H9 (cell line): ENCODE measurements at regions not wholly inside any gene's neighbourhood (a gene's known extent, or its start where the extent isn't known, plus 50 kb on each side); places are given as distances from the start of the nearest gene placed in this dataset.

ENCODE experiments used
- DNase-seq: peaks from one replicate; pipeline ENCODE4 v3.0.0-alpha.2; 2017
- H2AFZ ChIP-seq: one replicate; pipeline ENCODE4 v1.6.1; 2013; ENCODE audit warnings: mild to moderate bottlenecking, low read length, control low read depth, moderate library complexity
- H2AK5ac ChIP-seq: 2 replicates; pipeline ENCODE4 v1.6.1; 2013; ENCODE audit warnings: low read length, control low read depth, mixed read lengths; ENCODE audit not compliant: insufficient read length
- H2BK120ac ChIP-seq: one replicate; pipeline ENCODE4 v1.6.1; 2013; ENCODE audit warnings: low read depth, mild to moderate bottlenecking, low read length, control low read depth, inconsistent platforms; ENCODE audit not compliant: poor library complexity, severe bottlenecking
- H2BK12ac ChIP-seq: 2 replicates; pipeline ENCODE4 v1.6.1; 2013; ENCODE audit warnings: low read length, control low read depth, mixed read lengths, low read depth; ENCODE audit not compliant: insufficient read length
- H2BK15ac ChIP-seq: 2 replicates; pipeline ENCODE4 v1.6.1; 2013; ENCODE audit warnings: low read depth, low read length, control low read depth
- H2BK20ac ChIP-seq: one replicate; pipeline ENCODE4 v1.6.1; 2013; ENCODE audit warnings: low read depth, mild to moderate bottlenecking, low read length, control low read depth, inconsistent platforms; ENCODE audit not compliant: poor library complexity, severe bottlenecking
- H2BK5ac ChIP-seq: 2 replicates; pipeline ENCODE4 v1.6.1; 2013; ENCODE audit warnings: low read length, control low read depth, mixed read lengths; ENCODE audit not compliant: insufficient read length
- H3K14ac ChIP-seq: 2 replicates; pipeline ENCODE4 v1.6.1; 2013; ENCODE audit warnings: low read length, control low read depth; ENCODE audit not compliant: insufficient read depth
- H3K18ac ChIP-seq: 2 replicates; pipeline ENCODE4 v1.6.1; 2013; ENCODE audit warnings: low read depth, mild to moderate bottlenecking, mixed read lengths, low read length, control low read depth; ENCODE audit not compliant: insufficient read length
- H3K23ac ChIP-seq: 2 replicates; pipeline ENCODE4 v1.6.1; 2013; ENCODE audit warnings: low read length, control low read depth, mixed read lengths, low read depth; ENCODE audit not compliant: insufficient read length
- H3K23me2 ChIP-seq: 2 replicates; pipeline ENCODE4 v1.6.1; 2013; ENCODE audit warnings: low read depth, mild to moderate bottlenecking, mixed read lengths, low read length, control low read depth; ENCODE audit not compliant: insufficient read length, poor library complexity, severe bottlenecking
- H3K27ac ChIP-seq: 2 replicates; pipeline ENCODE4 v1.5.1; 2013; ENCODE audit warnings: low read length, control low read depth, mixed read lengths, low read depth; ENCODE audit not compliant: insufficient read length
- H3K27me3 ChIP-seq: 2 replicates; pipeline ENCODE4 v1.6.1; 2013; ENCODE audit warnings: low read length, control low read depth, inconsistent platforms; ENCODE audit not compliant: insufficient read depth
- H3K4ac ChIP-seq: 2 replicates; pipeline ENCODE4 v1.6.1; 2013; ENCODE audit warnings: low read depth, mild to moderate bottlenecking, control low read depth, inconsistent platforms, low read length, moderate library complexity
- H3K4me1 ChIP-seq: 2 replicates; pipeline ENCODE4 v1.6.1; 2013; ENCODE audit warnings: low read length, control low read depth, inconsistent platforms; ENCODE audit not compliant: insufficient read depth
- H3K4me2 ChIP-seq: 2 replicates; pipeline ENCODE4 v1.6.1; 2013; ENCODE audit warnings: low read length, control low read depth, mixed read lengths; ENCODE audit not compliant: insufficient read length, insufficient read depth
- H3K56ac ChIP-seq: 2 replicates; pipeline ENCODE4 v1.6.1; 2013; ENCODE audit warnings: low read depth, mild to moderate bottlenecking, mixed read lengths, low read length, control low read depth; ENCODE audit not compliant: insufficient read length
- H3K79me1 ChIP-seq: 2 replicates; pipeline ENCODE4 v1.6.1; 2013; ENCODE audit warnings: low read depth, mild to moderate bottlenecking, moderate library complexity, low read length, control low read depth, inconsistent platforms; ENCODE audit not compliant: insufficient read depth, poor library complexity, severe bottlenecking
- H3K79me2 ChIP-seq: 2 replicates; pipeline ENCODE4 v1.6.1; 2013; ENCODE audit warnings: low read length, control low read depth, inconsistent platforms; ENCODE audit not compliant: insufficient read depth
- H3K9ac ChIP-seq: 2 replicates; pipeline ENCODE4 v1.6.1; 2013; ENCODE audit warnings: low read length, control low read depth, mixed read lengths; ENCODE audit not compliant: insufficient read length; ENCODE audit errors: extremely low read depth
- H3K9me3 ChIP-seq: one replicate; pipeline ENCODE4 v1.6.1; 2013; ENCODE audit warnings: low read depth, low read length, inconsistent platforms; ENCODE audit not compliant: control insufficient read depth
- H3T11ph ChIP-seq: one replicate; pipeline ENCODE4 v1.6.1; 2013; ENCODE audit warnings: mild to moderate bottlenecking, low read length, control low read depth, inconsistent platforms
- H4K20me1 ChIP-seq: one replicate; pipeline ENCODE4 v1.6.1; 2013; ENCODE audit not compliant: control insufficient read depth, insufficient read length, insufficient read depth
- H4K5ac ChIP-seq: 2 replicates; pipeline ENCODE4 v1.6.1; 2013; ENCODE audit warnings: low read depth, mild to moderate bottlenecking, mixed read lengths, low read length, control low read depth; ENCODE audit not compliant: insufficient read length
- H4K8ac ChIP-seq: replicated peaks from 2 replicates; pipeline ENCODE4 v1.6.1; 2013; ENCODE audit warnings: low read length, control low read depth, mixed read lengths, low read depth; ENCODE audit not compliant: insufficient read length
- H4K91ac ChIP-seq: 2 replicates; pipeline ENCODE4 v1.6.1; 2013; ENCODE audit warnings: low read depth, mild to moderate bottlenecking, moderate library complexity, mixed read lengths, low read length, control low read depth; ENCODE audit not compliant: insufficient read length
- H3K27ac Mint-ChIP-seq, 3 experiments: 2 replicates in 2 of 3; 3 replicates in 1 of 3; pipeline ENCODE4 v1.8.0; 2020 to 2021; ENCODE audit warnings: mixed read lengths in 3 of 3, mild to moderate bottlenecking in 1 of 3, moderate library complexity in 1 of 3
- H3K27me3 Mint-ChIP-seq: 2 replicates; pipeline ENCODE4 v1.8.0; 2021; ENCODE audit warnings: low read depth, mild to moderate bottlenecking, moderate library complexity, mixed read lengths
- H3K36me3 Mint-ChIP-seq, 3 experiments: 2 replicates in 2 of 3; 3 replicates in 1 of 3; pipeline ENCODE4 v1.8.0; 2020 to 2021; ENCODE audit warnings: low read depth in 3 of 3, mixed read lengths in 3 of 3; ENCODE audit not compliant: insufficient read depth in 1 of 3
- H3K4me1 Mint-ChIP-seq, 2 experiments: 2 replicates each; pipeline ENCODE4 v1.8.0; 2020; ENCODE audit warnings: mixed read lengths in 2 of 2
- H3K4me3 Mint-ChIP-seq, 2 experiments: 2 replicates in 1 of 2; 3 replicates in 1 of 2; pipeline ENCODE4 v1.8.0; 2020 to 2021; ENCODE audit warnings: mild to moderate bottlenecking in 2 of 2, mixed read lengths in 2 of 2, moderate library complexity in 1 of 2
- H3K9me3 Mint-ChIP-seq, 2 experiments: 2 replicates in 1 of 2; 3 replicates in 1 of 2; pipeline ENCODE4 v1.8.0; 2020; ENCODE audit warnings: mild to moderate bottlenecking in 2 of 2, mixed read lengths in 2 of 2, moderate library complexity in 1 of 2
- WGBS: extraction: QIAGEN DNeasy Blood & Tissue Kit; methylation state at CpG from one replicate; pipeline ENCODE4 v1.1.7; 2013; ENCODE audit warnings: missing lambda C conversion rate, low lambda C conversion rate, mixed read lengths; ENCODE audit not compliant: insufficient read length; ENCODE audit errors: extremely low coverage; 5-methylcytosine and 5-hydroxymethylcytosine counted together
- TF ChIP-seq, protein P1 (sequence below): fragments of 200-600 bp; sonication (generic); conservative IDR thresholded peaks from 3 replicates; pipeline ENCODE4 v1.8.0; 2021; ENCODE audit warnings: antibody characterized with exemption, mild to moderate bottlenecking

- H3K79me1 ChIP-seq, result no peaks in the 10 kb centered on the region
- whole genome bisulfite sequencing, result no CpG with 5 or more reads among the region's 3 CpGs
- H3K79me2 ChIP-seq, result no peaks in the 10 kb centered on the region
- Mint-ChIP-seq H3K4me3 (no peak overlapping the region), H3K36me3 (no peaks in the 10 kb centered on the region; a peak in 2 of 7 replicates), H3K27me3 (no peaks in the 10 kb centered on the region), H3K4me1 (peaks cover 17 to 18% of the 10 kb centered on the region in 2 experiments), H3K27ac (no peak overlapping the region), H3K9me3 (peaks cover 68 to 72% of the 10 kb centered on the region in 2 experiments)
- TF ChIP-seq, protein P1, sequence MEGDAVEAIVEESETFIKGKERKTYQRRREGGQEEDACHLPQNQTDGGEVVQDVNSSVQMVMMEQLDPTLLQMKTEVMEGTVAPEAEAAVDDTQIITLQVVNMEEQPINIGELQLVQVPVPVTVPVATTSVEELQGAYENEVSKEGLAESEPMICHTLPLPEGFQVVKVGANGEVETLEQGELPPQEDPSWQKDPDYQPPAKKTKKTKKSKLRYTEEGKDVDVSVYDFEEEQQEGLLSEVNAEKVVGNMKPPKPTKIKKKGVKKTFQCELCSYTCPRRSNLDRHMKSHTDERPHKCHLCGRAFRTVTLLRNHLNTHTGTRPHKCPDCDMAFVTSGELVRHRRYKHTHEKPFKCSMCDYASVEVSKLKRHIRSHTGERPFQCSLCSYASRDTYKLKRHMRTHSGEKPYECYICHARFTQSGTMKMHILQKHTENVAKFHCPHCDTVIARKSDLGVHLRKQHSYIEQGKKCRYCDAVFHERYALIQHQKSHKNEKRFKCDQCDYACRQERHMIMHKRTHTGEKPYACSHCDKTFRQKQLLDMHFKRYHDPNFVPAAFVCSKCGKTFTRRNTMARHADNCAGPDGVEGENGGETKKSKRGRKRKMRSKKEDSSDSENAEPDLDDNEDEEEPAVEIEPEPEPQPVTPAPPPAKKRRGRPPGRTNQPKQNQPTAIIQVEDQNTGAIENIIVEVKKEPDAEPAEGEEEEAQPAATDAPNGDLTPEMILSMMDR, result no peak
- H2AFZ ChIP-seq, result no peak overlapping the region
- no peak overlapping the region for H2BK5ac ChIP-seq
- H3K9me3 ChIP-seq, result peaks cover 44% of the 10 kb centered on the region
- H4K8ac ChIP-seq, result no peak overlapping the region
- H3K4ac ChIP-seq, result no peak overlapping the region
- H3K14ac ChIP-seq, result no peak overlapping the region
- H2BK120ac ChIP-seq, result no peak overlapping the region
- H3K56ac ChIP-seq, result no peak overlapping the region
- no peak overlapping the region for H3T11ph ChIP-seq
- H3K9ac ChIP-seq, result no peak overlapping the region
- no peak overlapping the region for H2BK15ac ChIP-seq
- no peak overlapping the region for H2BK20ac ChIP-seq
- no peak overlapping the region for H2BK12ac ChIP-seq
- H3K4me2 ChIP-seq, result no peak overlapping the region
- H3K23me2 ChIP-seq, result no peaks in the 10 kb centered on the region
- H4K91ac ChIP-seq, result no peak overlapping the region
- no peak overlapping the region for H2AK5ac ChIP-seq
- no peak overlapping the region for H3K27ac ChIP-seq
- H4K20me1 ChIP-seq, result no peaks in the 10 kb centered on the region
- no peak overlapping the region for H3K23ac ChIP-seq
- no peak overlapping the region for H3K18ac ChIP-seq
- no peaks in the 10 kb centered on the region for H3K4me1 ChIP-seq
- no peak for DNase-seq
- H4K5ac ChIP-seq, result no peak overlapping the region
- no peaks in the 10 kb centered on the region for H3K27me3 ChIP-seq
These were observed 380.5 kb downstream of the IDS start for GRCh38 chrX:149124526-149125108.
